SK-N-SH treated with all-trans-retinoic acid at 6 μM for 48 hours (cell line): ENCODE measurements at regions not wholly inside any gene's neighbourhood (a gene's known extent, or its start where the extent isn't known, plus 50 kb on each side); places are given as distances from the start of the nearest gene placed in this dataset.
"Not testable (repeated sequence)": the region's sequence is repeated elsewhere in the genome, so short reads cannot be mapped to it uniquely, and the experiment has no call there.

ENCODE experiments used
- ARNTL ChIP-seq: fragments of 450-650 bp; formaldehyde crosslinking; IDR thresholded peaks from 2 replicates; pipeline ENCODE4 v1.5.0; 2020; ENCODE audit warnings: low read depth, mild to moderate bottlenecking, moderate library complexity, borderline replicate concordance
- BACH2 ChIP-seq: fragments of 250-450 bp; sonication (Bioruptor Pico); IDR thresholded peaks from 2 replicates; pipeline ENCODE4 v1.9.0; 2021; ENCODE audit warnings: mild to moderate bottlenecking, borderline replicate concordance
- OSR1 ChIP-seq: fragments of 250-450 bp; sonication (Bioruptor Pico); IDR thresholded peaks from 2 replicates; pipeline ENCODE4 v1.8.0; 2022; ENCODE audit warnings: moderate library complexity, mild to moderate bottlenecking, inconsistent platforms
- POU6F1 ChIP-seq: fragments of 250-450 bp; sonication (Bioruptor Pico); IDR thresholded peaks from 2 replicates; pipeline ENCODE4 v1.8.0; 2021; ENCODE audit warnings: low read depth, mild to moderate bottlenecking, moderate library complexity, borderline replicate concordance
- RARB ChIP-seq: fragments of 250-450 bp; sonication (Bioruptor Pico); IDR thresholded peaks from 2 replicates; pipeline ENCODE4 v1.8.0; 2021; ENCODE audit warnings: mild to moderate bottlenecking, moderate library complexity
- TCF4 ChIP-seq: fragments of 250-450 bp; sonication (Bioruptor Pico); IDR thresholded peaks from 2 replicates; pipeline ENCODE4 v1.8.0; 2021; ENCODE audit warnings: mild to moderate bottlenecking, moderate library complexity, borderline replicate concordance
- TOX ChIP-seq: fragments of 250-450 bp; sonication (Bioruptor Pico); IDR thresholded peaks from 2 replicates; pipeline ENCODE4 v1.8.0; 2021; ENCODE audit warnings: mild to moderate bottlenecking, moderate library complexity, borderline replicate concordance
- ZFP3 ChIP-seq: fragments of 250-450 bp; sonication (Bioruptor Pico); IDR thresholded peaks from 2 replicates; pipeline ENCODE4 v1.5.0; 2020; ENCODE audit warnings: mild to moderate bottlenecking, moderate library complexity
- ZFP30 ChIP-seq: fragments of 450-650 bp; formaldehyde crosslinking; IDR thresholded peaks from 2 replicates; pipeline ENCODE4 v1.5.0; 2022; ENCODE audit warnings: mild to moderate bottlenecking, moderate library complexity
- ZNF70 ChIP-seq: fragments of 450-650 bp; formaldehyde crosslinking; IDR thresholded peaks from 2 replicates; pipeline ENCODE4 v1.5.0; 2020; ENCODE audit warnings: mild to moderate bottlenecking, moderate library complexity
- TF ChIP-seq, protein P1 (sequence below): fragments of 250-450 bp; sonication (Bioruptor Pico); IDR thresholded peaks from 2 replicates; pipeline ENCODE4 v1.8.0; 2020; ENCODE audit warnings: mild to moderate bottlenecking, moderate library complexity, borderline replicate concordance
- TF ChIP-seq, protein P2 (sequence below): fragments of 250-450 bp; sonication (Bioruptor Pico); IDR thresholded peaks from 2 replicates; pipeline ENCODE4 v1.5.1; 2020; ENCODE audit warnings: low read depth, mild to moderate bottlenecking, moderate library complexity

- not testable (repeated sequence) for TF ChIP-seq ZNF70 (CRISPR knock-in tag); RARB (CRISPR knock-in tag); POU6F1 (CRISPR knock-in tag); BACH2; ARNTL (CRISPR knock-in tag); TOX (CRISPR knock-in tag); TCF4 (CRISPR knock-in tag); ZFP3 (CRISPR knock-in tag); ZFP30 (CRISPR knock-in tag); OSR1 (CRISPR knock-in tag)
- TF ChIP-seq, protein P1, sequence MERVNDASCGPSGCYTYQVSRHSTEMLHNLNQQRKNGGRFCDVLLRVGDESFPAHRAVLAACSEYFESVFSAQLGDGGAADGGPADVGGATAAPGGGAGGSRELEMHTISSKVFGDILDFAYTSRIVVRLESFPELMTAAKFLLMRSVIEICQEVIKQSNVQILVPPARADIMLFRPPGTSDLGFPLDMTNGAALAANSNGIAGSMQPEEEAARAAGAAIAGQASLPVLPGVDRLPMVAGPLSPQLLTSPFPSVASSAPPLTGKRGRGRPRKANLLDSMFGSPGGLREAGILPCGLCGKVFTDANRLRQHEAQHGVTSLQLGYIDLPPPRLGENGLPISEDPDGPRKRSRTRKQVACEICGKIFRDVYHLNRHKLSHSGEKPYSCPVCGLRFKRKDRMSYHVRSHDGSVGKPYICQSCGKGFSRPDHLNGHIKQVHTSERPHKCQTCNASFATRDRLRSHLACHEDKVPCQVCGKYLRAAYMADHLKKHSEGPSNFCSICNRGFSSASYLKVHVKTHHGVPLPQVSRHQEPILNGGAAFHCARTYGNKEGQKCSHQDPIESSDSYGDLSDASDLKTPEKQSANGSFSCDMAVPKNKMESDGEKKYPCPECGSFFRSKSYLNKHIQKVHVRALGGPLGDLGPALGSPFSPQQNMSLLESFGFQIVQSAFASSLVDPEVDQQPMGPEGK (CRISPR knock-in tag): not testable (repeated sequence)
- TF ChIP-seq, protein P2, sequence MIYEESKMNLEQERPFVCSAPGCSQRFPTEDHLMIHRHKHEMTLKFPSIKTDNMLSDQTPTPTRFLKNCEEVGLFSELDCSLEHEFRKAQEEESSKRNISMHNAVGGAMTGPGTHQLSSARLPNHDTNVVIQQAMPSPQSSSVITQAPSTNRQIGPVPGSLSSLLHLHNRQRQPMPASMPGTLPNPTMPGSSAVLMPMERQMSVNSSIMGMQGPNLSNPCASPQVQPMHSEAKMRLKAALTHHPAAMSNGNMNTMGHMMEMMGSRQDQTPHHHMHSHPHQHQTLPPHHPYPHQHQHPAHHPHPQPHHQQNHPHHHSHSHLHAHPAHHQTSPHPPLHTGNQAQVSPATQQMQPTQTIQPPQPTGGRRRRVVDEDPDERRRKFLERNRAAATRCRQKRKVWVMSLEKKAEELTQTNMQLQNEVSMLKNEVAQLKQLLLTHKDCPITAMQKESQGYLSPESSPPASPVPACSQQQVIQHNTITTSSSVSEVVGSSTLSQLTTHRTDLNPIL: not testable (repeated sequence)
Observed at GRCh38 chr6:76876430-76876829, 586.9 kb downstream of the HTR1B start.
